Sigmoid colon (tissue), 4 donors: ENCODE measurements at regions not wholly inside any gene's neighbourhood (a gene's known extent, or its start where the extent isn't known, plus 50 kb on each side); places are given as distances from the start of the nearest gene placed in this dataset.

Experiments
- CTCF ChIP-seq, 4 experiments: fragments of 450-650 bp in 3 of 4; fragments of 200-600 bp in 1 of 4; IDR thresholded peaks; one replicate each; pipeline ENCODE4 v1.5.1; 2016 to 2019; ENCODE audit warnings: antibody characterized with exemption in 4 of 4, mild to moderate bottlenecking in 3 of 4, moderate library complexity in 2 of 4
- EP300 ChIP-seq, 4 donors: sonication (generic); formaldehyde crosslinking; IDR thresholded peaks; one replicate each; pipeline ENCODE4 v1.6.1; 2017; ENCODE audit warnings: antibody characterized with exemption in 4 of 4
- POLR2A ChIP-seq, 2 donors: fragments of 450-650 bp; IDR thresholded peaks; one replicate each; pipeline ENCODE4 v1.6.1; 2016; ENCODE audit warnings: antibody characterized with exemption in 2 of 2, mild to moderate bottlenecking in 2 of 2, moderate library complexity in 2 of 2

GRCh38 chr1:14301704-14302024 is 296.8 kb upstream of the KAZN start:
- TF ChIP-seq CTCF (IDR thresholded peaks at IDR 0.05) = no peak
- TF ChIP-seq EP300 (IDR thresholded peaks at IDR 0.05) = no peak
- TF ChIP-seq POLR2A (IDR thresholded peaks at IDR 0.05) = no peak
